Right atrium auricular region (tissue), 2 donors: ENCODE measurements at regions not wholly inside any gene's neighbourhood (a gene's known extent, or its start where the extent isn't known, plus 50 kb on each side); places are given as distances from the start of the nearest gene placed in this dataset.

Experiments used
- DNase-seq: peaks from one replicate; pipeline ENCODE4 v3.0.0-alpha.2; 2019; ENCODE audit warnings: low spot score
- H3K27ac ChIP-seq, 2 donors: fragments of 200-600 bp; sonication (generic); 1 replicate in 1 of 2; 2 replicates in 1 of 2; pipeline ENCODE4 v1.5.1; 2016 to 2019
- H3K27me3 ChIP-seq, 2 donors: fragments of 200-600 bp; sonication (generic); one replicate each; pipeline versions ENCODE4 v1.5.1 to v1.6.0; 2017 to 2019
- H3K36me3 ChIP-seq: fragments of 200-600 bp; sonication (generic); one replicate; pipeline ENCODE4 v1.5.1; 2016
- H3K4me1 ChIP-seq, 2 donors: fragments of 200-600 bp; sonication (generic); one replicate each; pipeline versions ENCODE4 v1.5.1 to v1.6.0; 2017 to 2019
- H3K4me3 ChIP-seq, 2 donors: fragments of 200-600 bp; sonication (generic); 1 replicate in 1 of 2; 2 replicates in 1 of 2; pipeline ENCODE4 v1.5.1; 2017 to 2019; ENCODE audit warnings: mild to moderate bottlenecking in 1 of 2, moderate library complexity in 1 of 2
- H3K9me3 ChIP-seq, 2 donors: fragments of 200-600 bp; sonication (generic); one replicate each; pipeline ENCODE4 v1.5.1; 2019
- TF ChIP-seq, protein P1 (sequence below), 2 donors: fragments of 200-600 bp; sonication (generic); IDR thresholded peaks; one replicate each; pipeline ENCODE4 v1.5.1; 2019; ENCODE audit warnings: antibody characterized with exemption in 2 of 2

DNA sequence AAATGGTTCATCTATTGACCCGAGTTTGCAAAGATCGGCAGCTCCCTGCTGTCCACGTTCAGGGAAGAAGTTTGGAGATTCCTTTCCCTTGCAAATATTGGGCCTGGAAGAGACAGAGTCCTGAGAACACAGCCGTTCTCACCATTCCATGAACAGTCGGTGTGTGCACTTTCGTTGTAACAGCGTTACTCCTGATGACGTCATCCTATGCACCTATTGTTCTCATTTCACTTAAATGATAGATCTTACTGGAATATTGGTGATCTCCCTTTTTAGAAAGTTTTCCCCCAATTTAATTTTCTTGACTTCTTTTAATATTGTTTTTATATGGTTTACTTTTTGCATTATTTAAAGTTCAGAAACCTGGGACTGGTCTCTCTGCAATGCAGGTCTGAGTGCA lies 320.7 kb upstream of the PFKP start:
- Histone ChIP-seq H3K36me3 (no peaks in the 10 kb centered on the region), H3K4me1 (no peaks in the 10 kb centered on the region), H3K27me3 (no peaks in the 10 kb centered on the region), H3K27ac (no peak overlapping the region), H3K4me3 (no peak overlapping the region), H3K9me3 (no peaks in the 10 kb centered on the region)
- TF ChIP-seq, protein P1, sequence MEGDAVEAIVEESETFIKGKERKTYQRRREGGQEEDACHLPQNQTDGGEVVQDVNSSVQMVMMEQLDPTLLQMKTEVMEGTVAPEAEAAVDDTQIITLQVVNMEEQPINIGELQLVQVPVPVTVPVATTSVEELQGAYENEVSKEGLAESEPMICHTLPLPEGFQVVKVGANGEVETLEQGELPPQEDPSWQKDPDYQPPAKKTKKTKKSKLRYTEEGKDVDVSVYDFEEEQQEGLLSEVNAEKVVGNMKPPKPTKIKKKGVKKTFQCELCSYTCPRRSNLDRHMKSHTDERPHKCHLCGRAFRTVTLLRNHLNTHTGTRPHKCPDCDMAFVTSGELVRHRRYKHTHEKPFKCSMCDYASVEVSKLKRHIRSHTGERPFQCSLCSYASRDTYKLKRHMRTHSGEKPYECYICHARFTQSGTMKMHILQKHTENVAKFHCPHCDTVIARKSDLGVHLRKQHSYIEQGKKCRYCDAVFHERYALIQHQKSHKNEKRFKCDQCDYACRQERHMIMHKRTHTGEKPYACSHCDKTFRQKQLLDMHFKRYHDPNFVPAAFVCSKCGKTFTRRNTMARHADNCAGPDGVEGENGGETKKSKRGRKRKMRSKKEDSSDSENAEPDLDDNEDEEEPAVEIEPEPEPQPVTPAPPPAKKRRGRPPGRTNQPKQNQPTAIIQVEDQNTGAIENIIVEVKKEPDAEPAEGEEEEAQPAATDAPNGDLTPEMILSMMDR (IDR thresholded peaks at IDR 0.05) = no peak
- no peak for DNase-seq

DNA sequence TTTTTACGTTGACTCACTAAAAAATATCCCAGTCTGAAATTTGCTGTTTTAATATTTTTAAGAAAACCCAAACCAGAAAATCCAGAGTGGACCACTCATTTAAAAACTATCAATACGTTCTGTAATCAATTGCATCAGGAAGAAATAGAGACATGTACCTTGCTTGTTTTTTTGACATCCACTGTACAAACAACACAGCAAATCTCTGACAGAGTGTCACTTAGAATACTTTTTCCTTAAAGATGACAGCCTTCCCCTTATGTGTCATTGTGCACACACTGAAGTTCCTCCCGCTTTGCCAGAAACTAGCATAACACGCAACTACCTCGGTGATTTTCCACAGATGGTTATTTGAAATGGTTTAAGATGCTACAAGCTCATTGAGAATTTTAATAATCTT lies 321.7 kb upstream of the PFKP start:
- Histone ChIP-seq H3K27me3 (no peaks in the 10 kb centered on the region), H3K9me3 (no peaks in the 10 kb centered on the region), H3K36me3 (no peaks in the 10 kb centered on the region), H3K4me3 (no peak overlapping the region), H3K27ac (no peak overlapping the region), H3K4me1 (no peaks in the 10 kb centered on the region)
- TF ChIP-seq, protein P1 (IDR thresholded peaks at IDR 0.05) = no peak
- no peak for DNase-seq

DNA sequence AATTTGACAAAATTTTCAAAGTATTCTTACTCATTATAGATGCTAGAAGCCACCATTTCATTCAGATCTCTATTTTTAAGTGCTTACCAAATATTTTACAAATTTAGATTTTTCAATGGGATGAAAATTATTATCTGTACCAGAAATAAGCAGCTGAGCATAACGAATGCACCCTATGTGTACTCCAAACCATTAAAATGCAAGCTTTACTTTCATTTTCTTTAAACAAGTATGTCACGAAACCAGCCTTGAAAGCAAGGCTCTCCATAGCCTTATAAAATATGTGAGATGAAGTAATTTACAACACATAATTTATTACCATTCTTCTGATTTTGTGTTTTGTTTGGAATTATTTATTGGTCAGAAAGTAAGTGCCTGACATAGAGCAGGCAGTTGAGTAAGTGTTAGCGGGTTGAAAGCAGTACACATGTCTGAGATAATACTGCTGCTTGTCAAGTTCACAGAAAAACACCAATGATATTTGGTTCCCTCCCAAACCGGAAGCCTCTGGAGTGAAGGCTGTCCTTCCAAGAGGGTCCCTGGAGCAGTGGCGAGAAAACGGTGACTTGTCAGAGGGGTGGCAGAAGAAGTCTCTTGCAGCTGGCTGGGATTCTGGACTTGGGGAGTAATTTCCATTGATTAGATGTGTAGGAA lies 322.7 kb upstream of the PFKP start:
- TF ChIP-seq, protein P1 (IDR thresholded peaks at IDR 0.05) = no peak
- peak overlapping the region in 1 of 2 donors; percentile 19 for H3K4me3 ChIP-seq

DNA sequence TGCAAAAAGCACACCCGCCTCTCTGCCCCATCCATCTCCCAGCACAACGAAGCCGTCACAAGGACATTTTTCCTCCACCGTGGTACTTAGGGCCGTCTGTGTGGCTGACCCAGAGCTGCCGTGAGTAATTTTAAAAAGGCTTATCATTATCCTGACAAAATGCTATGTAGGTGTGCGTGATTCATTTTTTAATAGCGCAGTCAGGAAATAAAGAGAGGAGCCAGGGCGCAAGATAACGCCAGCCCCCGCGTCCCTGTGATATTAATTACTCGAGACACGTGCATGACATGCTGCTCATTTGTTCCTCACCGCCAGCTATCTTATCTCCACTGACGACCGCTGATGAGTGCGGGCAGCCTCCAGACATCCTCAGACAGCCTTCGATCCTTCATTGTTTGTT lies 332.7 kb upstream of the PFKP start:
- H3K4me1 ChIP-seq = no peaks in the 10 kb centered on the region
- no peaks in the 10 kb centered on the region for H3K27me3 ChIP-seq
- no peak for DNase-seq
- TF ChIP-seq, protein P1 (IDR thresholded peaks at IDR 0.05) = no peak
- H3K4me3 ChIP-seq = no peak overlapping the region
- no peaks in the 10 kb centered on the region for H3K36me3 ChIP-seq
- no peaks in the 10 kb centered on the region for H3K9me3 ChIP-seq
- no peak overlapping the region for H3K27ac ChIP-seq

More for the DNA sequence above, 322.7 kb upstream of the PFKP start:
- Histone ChIP-seq H3K9me3 (no peaks in the 10 kb centered on the region), H3K27ac (no peak overlapping the region), H3K27me3 (no peaks in the 10 kb centered on the region), H3K4me1 (no peaks in the 10 kb centered on the region), H3K36me3 (no peaks in the 10 kb centered on the region)
- DNase-seq = no peak

DNA sequence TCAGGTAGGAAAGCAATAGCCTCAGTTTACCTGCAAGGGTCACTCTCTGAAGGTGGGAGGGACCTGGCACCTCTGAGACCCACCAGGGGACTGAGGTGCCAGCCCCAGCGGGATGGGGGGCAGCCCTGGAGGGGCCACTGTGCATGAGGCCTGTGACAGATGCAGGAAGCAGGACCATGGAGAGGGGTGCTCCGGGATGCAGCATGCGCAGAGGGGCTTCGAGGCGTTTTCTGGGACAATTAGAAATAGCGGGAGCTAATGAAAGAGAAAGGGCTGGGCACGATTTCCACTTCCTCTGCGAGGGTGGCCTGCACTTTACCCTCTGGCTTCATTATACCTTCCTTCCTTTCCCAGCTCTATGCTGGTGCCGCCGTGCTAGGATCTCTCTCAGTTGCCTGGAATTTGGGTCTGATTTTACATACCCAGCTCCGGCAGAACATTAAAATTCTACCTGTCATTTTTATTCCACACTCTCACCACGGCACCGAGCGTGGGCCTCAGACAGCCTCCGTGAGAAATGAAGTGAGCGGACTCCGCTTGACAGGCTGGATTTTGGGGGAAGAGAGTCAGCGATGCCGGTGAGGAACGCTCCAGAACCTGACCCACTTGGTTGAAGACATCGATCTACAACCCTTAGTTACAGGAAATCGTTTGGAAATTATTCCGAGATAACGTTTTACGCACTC lies 333.9 kb upstream of the PFKP start:
- TF ChIP-seq, protein P1 (IDR thresholded peaks at IDR 0.05) = no peak
- H3K9me3 ChIP-seq = no peaks in the 10 kb centered on the region
- H3K27me3 ChIP-seq = no peaks in the 10 kb centered on the region
- no peak overlapping the region for H3K27ac ChIP-seq
- H3K36me3 ChIP-seq = no peaks in the 10 kb centered on the region
- no peaks in the 10 kb centered on the region for H3K4me1 ChIP-seq
- DNase-seq = no peak
- H3K4me3 ChIP-seq = no peak overlapping the region
